ENCODE measurements at regions not wholly inside any gene's neighbourhood (a gene's known extent, or its start where the extent isn't known, plus 50 kb on each side); places are given as distances from the start of the nearest gene placed in this dataset.
"Not testable (repeated sequence)": the region's sequence is repeated elsewhere in the genome, so short reads cannot be mapped to it uniquely, and the experiment has no call there.

DNA sequence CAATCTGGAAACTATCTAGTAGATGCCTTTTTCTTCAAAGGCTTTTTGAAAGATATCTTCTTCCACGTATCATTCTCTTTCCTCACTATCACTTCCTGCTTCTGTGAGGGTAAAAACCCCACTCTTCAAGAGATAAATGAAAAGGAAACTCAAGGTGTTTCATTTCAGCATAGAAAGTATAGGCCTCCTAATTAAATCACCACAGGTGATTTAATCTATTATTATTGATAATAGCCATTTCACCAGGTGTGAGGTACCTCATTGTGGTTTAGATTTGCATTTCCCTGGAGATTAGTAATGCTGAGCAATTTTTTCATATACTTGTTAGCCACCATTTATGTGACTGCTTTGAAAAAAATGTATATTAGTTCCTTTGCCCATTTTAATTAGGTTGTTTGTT, 92.0 kb upstream of the EMCN start:
- Histone ChIP-seq H3K27ac (ENCODE audit: low read depth, low read length) (no peak overlapping the region), H3K9ac (ENCODE audit: low read length) (no peak overlapping the region), H4K20me1 (ENCODE audit: insufficient read depth) (no peaks in the 10 kb centered on the region), H2AFZ (ENCODE audit: low read depth, low read length, poor library complexity, severe bottlenecking) (no peak overlapping the region), H3K36me3 (ENCODE audit: control insufficient read depth in 1 of 2, insufficient read depth in 2 of 2, low read length in 2 of 2) (no peaks in the 10 kb centered on the region), H3K79me2 (ENCODE audit: insufficient read depth, low read length) (no peaks in the 10 kb centered on the region), H3K4me2 (ENCODE audit: low read length) (no peak overlapping the region), H3K4me1 (ENCODE audit: control insufficient read depth in 1 of 2, insufficient read depth in 2 of 2, low read length in 2 of 2) (no peaks in the 10 kb centered on the region), H3K4me3 (replicated peaks in 1 of 2; ENCODE audit: low read depth in 1 of 2, low read length in 2 of 2) (no peak overlapping the region), H3K27me3 (ENCODE audit: insufficient read depth, low read length) (no peaks in the 10 kb centered on the region), H3K9me3 (ENCODE audit: control insufficient read depth in 1 of 2, insufficient read depth in 1 of 2, low read depth in 1 of 2, low read length in 2 of 2) (no peaks in the 10 kb centered on the region), H3K9me2 (ENCODE audit: insufficient read depth) (no peaks in the 10 kb centered on the region)
- ChIA-PET POLR2A (no interaction called here), CTCF (no interaction called here), RAD21 (ENCODE audit: low non-redundant PET in 1 of 2, low total read pairs in 2 of 2, uncharacterized antibody in 2 of 2, unreplicated experiment in 2 of 2) (no interaction called here)
- intact Hi-C loops (cut with micrococcal nuclease): no loop called here
- ATAC-seq (no peak), DNase-seq (ENCODE audit: low read depth, low spot score) (no peak)
- TF ChIP-seq YY1 (IDR thresholded peaks at IDR 0.05; ENCODE audit: extremely low read depth, insufficient replicate concordance, low read depth, low read length): no peak
- TF ChIP-seq FOSL1 (IDR thresholded peaks at IDR 0.05; ENCODE audit: low read depth): no peak
- no peak for TF ChIP-seq SP1 (IDR thresholded peaks at IDR 0.05; ENCODE audit: low read depth)
- TF ChIP-seq ZNF274 (IDR thresholded peaks at IDR 0.05; ENCODE audit: low read depth, low read length): no peak
- TF ChIP-seq, protein P1, sequence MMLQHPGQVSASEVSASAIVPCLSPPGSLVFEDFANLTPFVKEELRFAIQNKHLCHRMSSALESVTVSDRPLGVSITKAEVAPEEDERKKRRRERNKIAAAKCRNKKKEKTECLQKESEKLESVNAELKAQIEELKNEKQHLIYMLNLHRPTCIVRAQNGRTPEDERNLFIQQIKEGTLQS (IDR thresholded peaks at IDR 0.05): no peak
- no TSS peak for BruUV-seq (replicated peaks)

DNA sequence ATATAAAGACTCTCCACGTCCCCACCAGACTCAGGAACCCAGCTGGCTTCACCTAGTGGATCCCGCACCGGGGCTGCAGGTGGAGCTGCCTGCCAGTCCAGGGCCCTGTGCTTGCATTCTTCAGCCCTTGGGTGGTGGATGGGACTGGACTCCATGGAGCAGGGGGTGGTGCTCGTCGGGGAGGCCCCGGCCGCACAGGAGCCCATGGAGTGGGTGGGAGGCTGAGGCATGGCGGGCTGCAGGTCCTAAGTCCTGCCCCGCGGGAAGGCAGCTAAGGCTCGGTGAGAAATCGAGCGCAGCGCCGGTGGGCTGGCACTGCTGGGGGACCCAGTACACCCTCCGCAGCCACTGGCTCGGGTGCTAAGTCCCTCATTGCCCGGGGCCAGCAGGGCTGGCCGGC, 90.8 kb upstream of the EMCN start:
- H3K9me2 ChIP-seq (ENCODE audit: insufficient read depth); ATAC-seq; CTCF ChIA-PET; BruUV-seq (replicated peaks); RAD21 ChIA-PET (ENCODE audit: low non-redundant PET in 1 of 2, low total read pairs in 2 of 2, uncharacterized antibody in 2 of 2, unreplicated experiment in 2 of 2); H3K4me3 ChIP-seq (replicated peaks in 1 of 2; ENCODE audit: low read depth in 1 of 2, low read length in 2 of 2); H3K36me3 ChIP-seq (ENCODE audit: control insufficient read depth in 1 of 2, insufficient read depth in 2 of 2, low read length in 2 of 2); H3K79me2 ChIP-seq (ENCODE audit: insufficient read depth, low read length); H3K27ac ChIP-seq (ENCODE audit: low read depth, low read length); intact Hi-C loops (cut with micrococcal nuclease); H2AFZ ChIP-seq (ENCODE audit: low read depth, low read length, poor library complexity, severe bottlenecking); H3K4me1 ChIP-seq (ENCODE audit: control insufficient read depth in 1 of 2, insufficient read depth in 2 of 2, low read length in 2 of 2); POLR2A ChIA-PET; DNase-seq (ENCODE audit: low read depth, low spot score); H3K27me3 ChIP-seq (ENCODE audit: insufficient read depth, low read length); H4K20me1 ChIP-seq (ENCODE audit: insufficient read depth); H3K9ac ChIP-seq (ENCODE audit: low read length); H3K4me2 ChIP-seq (ENCODE audit: low read length); H3K9me3 ChIP-seq (ENCODE audit: control insufficient read depth in 1 of 2, insufficient read depth in 1 of 2, low read depth in 1 of 2, low read length in 2 of 2): not testable (repeated sequence)
